Loucy (cell line): ENCODE measurements at regions not wholly inside any gene's neighbourhood (a gene's known extent, or its start where the extent isn't known, plus 50 kb on each side); places are given as distances from the start of the nearest gene placed in this dataset.

Source experiments
- H2AFZ ChIP-seq: fragments of 200-600 bp; sonication (generic); 2 replicates; pipeline ENCODE4 v1.6.0; 2016; ENCODE audit warnings: antibody characterized with exemption, mild to moderate bottlenecking, low read length, moderate library complexity
- H3F3A ChIP-seq: fragments of 200-600 bp; 2 replicates; pipeline ENCODE4 v1.6.0; 2016; ENCODE audit warnings: antibody characterized with exemption, low read depth, mild to moderate bottlenecking
- H3K27me3 ChIP-seq: fragments of 200-600 bp; sonication (generic); 2 replicates; pipeline ENCODE4 v1.6.1; 2014; ENCODE audit warnings: low read length, mild to moderate bottlenecking; ENCODE audit not compliant: insufficient read depth, poor library complexity, severe bottlenecking
- H3K36me3 ChIP-seq: fragments of 200-600 bp; sonication (generic); 2 replicates; pipeline ENCODE4 v1.6.1; 2016; ENCODE audit warnings: low read length; ENCODE audit not compliant: insufficient read depth
- H3K4me1 ChIP-seq: fragments of 200-600 bp; sonication (generic); 2 replicates; pipeline ENCODE4 v1.5.1; 2014; ENCODE audit warnings: low read length, mild to moderate bottlenecking; ENCODE audit not compliant: insufficient read depth, poor library complexity, severe bottlenecking
- H3K4me2 ChIP-seq: fragments of 200-600 bp; sonication (generic); 2 replicates; pipeline ENCODE4 v1.6.0; 2014; ENCODE audit warnings: antibody characterized with exemption, low read length, low read depth, mild to moderate bottlenecking; ENCODE audit not compliant: poor library complexity, severe bottlenecking
- H3K4me3 ChIP-seq: fragments of 200-600 bp; sonication (generic); 2 replicates; pipeline ENCODE4 v1.5.1; 2014; ENCODE audit warnings: low read length, mild to moderate bottlenecking, mixed read lengths; ENCODE audit not compliant: poor library complexity, severe bottlenecking
- H3K79me2 ChIP-seq: fragments of 200-600 bp; sonication (generic); 2 replicates; pipeline ENCODE4 v1.6.1; 2014; ENCODE audit warnings: low read length; ENCODE audit not compliant: insufficient read depth
- H3K9ac ChIP-seq: fragments of 200-600 bp; sonication (generic); 2 replicates; pipeline ENCODE4 v1.6.0; 2014; ENCODE audit warnings: mild to moderate bottlenecking, low read depth, low read length, moderate library complexity; ENCODE audit not compliant: poor library complexity, severe bottlenecking
- H3K9me2 ChIP-seq: fragments of 200-600 bp; sonication (generic); replicated peaks from 2 replicates; pipeline ENCODE4 v1.6.1; 2016; ENCODE audit warnings: low read depth, low read length, mixed read lengths
- H3K9me3 ChIP-seq: fragments of 200-600 bp; sonication (generic); 2 replicates; pipeline ENCODE4 v1.6.1; 2014; ENCODE audit warnings: mild to moderate bottlenecking, antibody characterized with exemption, low read length, low read depth; ENCODE audit not compliant: insufficient read depth
- H4K20me1 ChIP-seq: fragments of 200-600 bp; sonication (generic); 2 replicates; pipeline ENCODE4 v1.6.0; 2014; ENCODE audit warnings: antibody characterized with exemption, low read length, mild to moderate bottlenecking; ENCODE audit not compliant: insufficient read depth, poor library complexity, severe bottlenecking
- EZH2phosphoT487 ChIP-seq: fragments of 200-600 bp; IDR thresholded peaks from 2 replicates; pipeline ENCODE4 v1.6.1; 2018; ENCODE audit warnings: antibody characterized with exemption, mild to moderate bottlenecking, moderate library complexity, borderline replicate concordance
- TF ChIP-seq, protein P1 (sequence below): fragments of 200-600 bp; sonication (generic); conservative IDR thresholded peaks from 2 replicates; pipeline ENCODE4 v1.5.1; 2014; ENCODE audit warnings: mild to moderate bottlenecking, antibody characterized with exemption, low read length

DNA sequence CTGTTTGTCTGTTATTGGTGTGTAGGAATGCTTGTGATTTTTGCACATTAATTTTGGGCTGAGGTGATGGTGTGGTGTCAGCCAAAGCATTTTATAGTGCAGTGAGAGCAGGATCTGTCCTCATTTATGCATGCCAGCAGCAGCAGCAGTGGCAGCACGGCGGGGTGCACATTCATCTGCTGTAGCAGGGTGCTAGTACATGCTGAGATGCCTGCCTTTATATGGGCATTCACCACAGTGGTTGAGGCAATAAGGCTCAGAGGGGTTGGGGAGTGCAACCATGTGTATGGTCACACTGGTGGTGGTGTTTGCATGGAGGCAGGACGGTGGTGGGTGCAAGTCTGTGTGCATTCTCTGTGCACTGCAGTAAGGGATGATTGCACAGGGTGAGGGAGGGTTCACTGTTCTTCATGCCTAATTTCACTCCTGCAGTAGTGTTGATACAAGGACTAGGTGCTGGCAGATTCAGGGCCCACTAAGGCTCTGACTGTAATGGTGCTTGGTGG, 129.3 kb upstream of the SYNCRIP start:
- H3K4me3 ChIP-seq: no peak overlapping the region
- no peaks in the 10 kb centered on the region for H4K20me1 ChIP-seq
- H2AFZ ChIP-seq: no peak overlapping the region
- no peaks in the 10 kb centered on the region for H3K4me1 ChIP-seq
- H3K9me2 ChIP-seq: no peaks in the 10 kb centered on the region
- no peaks in the 10 kb centered on the region for H3K79me2 ChIP-seq
- H3K9me3 ChIP-seq: no peaks in the 10 kb centered on the region
- no peaks in the 10 kb centered on the region for H3K27me3 ChIP-seq
- no peak for TF ChIP-seq EZH2phosphoT487
- TF ChIP-seq, protein P1, sequence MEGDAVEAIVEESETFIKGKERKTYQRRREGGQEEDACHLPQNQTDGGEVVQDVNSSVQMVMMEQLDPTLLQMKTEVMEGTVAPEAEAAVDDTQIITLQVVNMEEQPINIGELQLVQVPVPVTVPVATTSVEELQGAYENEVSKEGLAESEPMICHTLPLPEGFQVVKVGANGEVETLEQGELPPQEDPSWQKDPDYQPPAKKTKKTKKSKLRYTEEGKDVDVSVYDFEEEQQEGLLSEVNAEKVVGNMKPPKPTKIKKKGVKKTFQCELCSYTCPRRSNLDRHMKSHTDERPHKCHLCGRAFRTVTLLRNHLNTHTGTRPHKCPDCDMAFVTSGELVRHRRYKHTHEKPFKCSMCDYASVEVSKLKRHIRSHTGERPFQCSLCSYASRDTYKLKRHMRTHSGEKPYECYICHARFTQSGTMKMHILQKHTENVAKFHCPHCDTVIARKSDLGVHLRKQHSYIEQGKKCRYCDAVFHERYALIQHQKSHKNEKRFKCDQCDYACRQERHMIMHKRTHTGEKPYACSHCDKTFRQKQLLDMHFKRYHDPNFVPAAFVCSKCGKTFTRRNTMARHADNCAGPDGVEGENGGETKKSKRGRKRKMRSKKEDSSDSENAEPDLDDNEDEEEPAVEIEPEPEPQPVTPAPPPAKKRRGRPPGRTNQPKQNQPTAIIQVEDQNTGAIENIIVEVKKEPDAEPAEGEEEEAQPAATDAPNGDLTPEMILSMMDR: no peak
- no peaks in the 10 kb centered on the region for H3F3A ChIP-seq
- no peak overlapping the region for H3K4me2 ChIP-seq
- H3K36me3 ChIP-seq: no peaks in the 10 kb centered on the region
- no peak overlapping the region for H3K9ac ChIP-seq

- Histone ChIP-seq H2AFZ (no peak overlapping the region), H3K4me2 (no peak overlapping the region), H4K20me1 (no peaks in the 10 kb centered on the region), H3F3A (no peaks in the 10 kb centered on the region), H3K9me2 (no peaks in the 10 kb centered on the region), H3K36me3 (no peaks in the 10 kb centered on the region), H3K4me1 (no peaks in the 10 kb centered on the region), H3K79me2 (no peaks in the 10 kb centered on the region), H3K4me3 (no peak overlapping the region), H3K9me3 (no peaks in the 10 kb centered on the region), H3K9ac (no peak overlapping the region), H3K27me3 (no peaks in the 10 kb centered on the region)
- TF ChIP-seq, protein P1: no peak
- TF ChIP-seq EZH2phosphoT487: no peak
These were observed 128.8 kb upstream of the SYNCRIP start for GRCh38 chr6:85771455-85771854.

GRCh38 chr6:85764844-85765243, 122.2 kb upstream of the SYNCRIP start:
- Histone ChIP-seq H4K20me1 (no peaks in the 10 kb centered on the region), H3K9ac (no peak overlapping the region)

More at GRCh38 chr6:85764844-85765243, 122.2 kb upstream of the SYNCRIP start:
- TF ChIP-seq, protein P1: no peak
- no peak for TF ChIP-seq EZH2phosphoT487
- Histone ChIP-seq H3K36me3 (no peaks in the 10 kb centered on the region), H3K4me2 (no peak overlapping the region), H3K79me2 (no peaks in the 10 kb centered on the region), H3K9me2 (no peaks in the 10 kb centered on the region), H3K4me3 (no peak overlapping the region), H3K27me3 (no peaks in the 10 kb centered on the region), H3K4me1 (no peaks in the 10 kb centered on the region), H3K9me3 (no peaks in the 10 kb centered on the region), H3F3A (no peaks in the 10 kb centered on the region), H2AFZ (no peak overlapping the region)
